H9 (cell line): ENCODE measurements at regions not wholly inside any gene's neighbourhood (a gene's known extent, or its start where the extent isn't known, plus 50 kb on each side); places are given as distances from the start of the nearest gene placed in this dataset.

Source experiments
- DNase-seq: peaks from one replicate; pipeline ENCODE4 v3.0.0-alpha.2; 2017
- H2AFZ ChIP-seq: one replicate; pipeline ENCODE4 v1.6.1; 2013; ENCODE audit warnings: mild to moderate bottlenecking, low read length, control low read depth, moderate library complexity
- H2AK5ac ChIP-seq: 2 replicates; pipeline ENCODE4 v1.6.1; 2013; ENCODE audit warnings: low read length, control low read depth, mixed read lengths; ENCODE audit not compliant: insufficient read length
- H2BK120ac ChIP-seq: one replicate; pipeline ENCODE4 v1.6.1; 2013; ENCODE audit warnings: low read depth, mild to moderate bottlenecking, low read length, control low read depth, inconsistent platforms; ENCODE audit not compliant: poor library complexity, severe bottlenecking
- H2BK12ac ChIP-seq: 2 replicates; pipeline ENCODE4 v1.6.1; 2013; ENCODE audit warnings: low read length, control low read depth, mixed read lengths, low read depth; ENCODE audit not compliant: insufficient read length
- H2BK15ac ChIP-seq: 2 replicates; pipeline ENCODE4 v1.6.1; 2013; ENCODE audit warnings: low read depth, low read length, control low read depth
- H2BK20ac ChIP-seq: one replicate; pipeline ENCODE4 v1.6.1; 2013; ENCODE audit warnings: low read depth, mild to moderate bottlenecking, low read length, control low read depth, inconsistent platforms; ENCODE audit not compliant: poor library complexity, severe bottlenecking
- H2BK5ac ChIP-seq: 2 replicates; pipeline ENCODE4 v1.6.1; 2013; ENCODE audit warnings: low read length, control low read depth, mixed read lengths; ENCODE audit not compliant: insufficient read length
- H3K14ac ChIP-seq: 2 replicates; pipeline ENCODE4 v1.6.1; 2013; ENCODE audit warnings: low read length, control low read depth; ENCODE audit not compliant: insufficient read depth
- H3K18ac ChIP-seq: 2 replicates; pipeline ENCODE4 v1.6.1; 2013; ENCODE audit warnings: low read depth, mild to moderate bottlenecking, mixed read lengths, low read length, control low read depth; ENCODE audit not compliant: insufficient read length
- H3K23ac ChIP-seq: 2 replicates; pipeline ENCODE4 v1.6.1; 2013; ENCODE audit warnings: low read length, control low read depth, mixed read lengths, low read depth; ENCODE audit not compliant: insufficient read length
- H3K23me2 ChIP-seq: 2 replicates; pipeline ENCODE4 v1.6.1; 2013; ENCODE audit warnings: low read depth, mild to moderate bottlenecking, mixed read lengths, low read length, control low read depth; ENCODE audit not compliant: insufficient read length, poor library complexity, severe bottlenecking
- H3K27ac ChIP-seq: 2 replicates; pipeline ENCODE4 v1.5.1; 2013; ENCODE audit warnings: low read length, control low read depth, mixed read lengths, low read depth; ENCODE audit not compliant: insufficient read length
- H3K27me3 ChIP-seq: 2 replicates; pipeline ENCODE4 v1.6.1; 2013; ENCODE audit warnings: low read length, control low read depth, inconsistent platforms; ENCODE audit not compliant: insufficient read depth
- H3K4ac ChIP-seq: 2 replicates; pipeline ENCODE4 v1.6.1; 2013; ENCODE audit warnings: low read depth, mild to moderate bottlenecking, control low read depth, inconsistent platforms, low read length, moderate library complexity
- H3K4me1 ChIP-seq: 2 replicates; pipeline ENCODE4 v1.6.1; 2013; ENCODE audit warnings: low read length, control low read depth, inconsistent platforms; ENCODE audit not compliant: insufficient read depth
- H3K4me2 ChIP-seq: 2 replicates; pipeline ENCODE4 v1.6.1; 2013; ENCODE audit warnings: low read length, control low read depth, mixed read lengths; ENCODE audit not compliant: insufficient read length, insufficient read depth
- H3K56ac ChIP-seq: 2 replicates; pipeline ENCODE4 v1.6.1; 2013; ENCODE audit warnings: low read depth, mild to moderate bottlenecking, mixed read lengths, low read length, control low read depth; ENCODE audit not compliant: insufficient read length
- H3K79me1 ChIP-seq: 2 replicates; pipeline ENCODE4 v1.6.1; 2013; ENCODE audit warnings: low read depth, mild to moderate bottlenecking, moderate library complexity, low read length, control low read depth, inconsistent platforms; ENCODE audit not compliant: insufficient read depth, poor library complexity, severe bottlenecking
- H3K79me2 ChIP-seq: 2 replicates; pipeline ENCODE4 v1.6.1; 2013; ENCODE audit warnings: low read length, control low read depth, inconsistent platforms; ENCODE audit not compliant: insufficient read depth
- H3K9ac ChIP-seq: 2 replicates; pipeline ENCODE4 v1.6.1; 2013; ENCODE audit warnings: low read length, control low read depth, mixed read lengths; ENCODE audit not compliant: insufficient read length; ENCODE audit errors: extremely low read depth
- H3K9me3 ChIP-seq: one replicate; pipeline ENCODE4 v1.6.1; 2013; ENCODE audit warnings: low read depth, low read length, inconsistent platforms; ENCODE audit not compliant: control insufficient read depth
- H3T11ph ChIP-seq: one replicate; pipeline ENCODE4 v1.6.1; 2013; ENCODE audit warnings: mild to moderate bottlenecking, low read length, control low read depth, inconsistent platforms
- H4K20me1 ChIP-seq: one replicate; pipeline ENCODE4 v1.6.1; 2013; ENCODE audit not compliant: control insufficient read depth, insufficient read length, insufficient read depth
- H4K5ac ChIP-seq: 2 replicates; pipeline ENCODE4 v1.6.1; 2013; ENCODE audit warnings: low read depth, mild to moderate bottlenecking, mixed read lengths, low read length, control low read depth; ENCODE audit not compliant: insufficient read length
- H4K8ac ChIP-seq: replicated peaks from 2 replicates; pipeline ENCODE4 v1.6.1; 2013; ENCODE audit warnings: low read length, control low read depth, mixed read lengths, low read depth; ENCODE audit not compliant: insufficient read length
- H4K91ac ChIP-seq: 2 replicates; pipeline ENCODE4 v1.6.1; 2013; ENCODE audit warnings: low read depth, mild to moderate bottlenecking, moderate library complexity, mixed read lengths, low read length, control low read depth; ENCODE audit not compliant: insufficient read length
- H3K27ac Mint-ChIP-seq, 3 experiments: 2 replicates in 2 of 3; 3 replicates in 1 of 3; pipeline ENCODE4 v1.8.0; 2020 to 2021; ENCODE audit warnings: mixed read lengths in 3 of 3, mild to moderate bottlenecking in 1 of 3, moderate library complexity in 1 of 3
- H3K27me3 Mint-ChIP-seq: 2 replicates; pipeline ENCODE4 v1.8.0; 2021; ENCODE audit warnings: low read depth, mild to moderate bottlenecking, moderate library complexity, mixed read lengths
- H3K36me3 Mint-ChIP-seq, 3 experiments: 2 replicates in 2 of 3; 3 replicates in 1 of 3; pipeline ENCODE4 v1.8.0; 2020 to 2021; ENCODE audit warnings: low read depth in 3 of 3, mixed read lengths in 3 of 3; ENCODE audit not compliant: insufficient read depth in 1 of 3
- H3K4me1 Mint-ChIP-seq, 2 experiments: 2 replicates each; pipeline ENCODE4 v1.8.0; 2020; ENCODE audit warnings: mixed read lengths in 2 of 2
- H3K4me3 Mint-ChIP-seq, 2 experiments: 2 replicates in 1 of 2; 3 replicates in 1 of 2; pipeline ENCODE4 v1.8.0; 2020 to 2021; ENCODE audit warnings: mild to moderate bottlenecking in 2 of 2, mixed read lengths in 2 of 2, moderate library complexity in 1 of 2
- H3K9me3 Mint-ChIP-seq, 2 experiments: 2 replicates in 1 of 2; 3 replicates in 1 of 2; pipeline ENCODE4 v1.8.0; 2020; ENCODE audit warnings: mild to moderate bottlenecking in 2 of 2, mixed read lengths in 2 of 2, moderate library complexity in 1 of 2
- WGBS: extraction: QIAGEN DNeasy Blood & Tissue Kit; methylation state at CpG from one replicate; pipeline ENCODE4 v1.1.7; 2013; ENCODE audit warnings: missing lambda C conversion rate, low lambda C conversion rate, mixed read lengths; ENCODE audit not compliant: insufficient read length; ENCODE audit errors: extremely low coverage; 5-methylcytosine and 5-hydroxymethylcytosine counted together
- TF ChIP-seq, protein P1 (sequence below): fragments of 200-600 bp; sonication (generic); conservative IDR thresholded peaks from 3 replicates; pipeline ENCODE4 v1.8.0; 2021; ENCODE audit warnings: antibody characterized with exemption, mild to moderate bottlenecking

DNA sequence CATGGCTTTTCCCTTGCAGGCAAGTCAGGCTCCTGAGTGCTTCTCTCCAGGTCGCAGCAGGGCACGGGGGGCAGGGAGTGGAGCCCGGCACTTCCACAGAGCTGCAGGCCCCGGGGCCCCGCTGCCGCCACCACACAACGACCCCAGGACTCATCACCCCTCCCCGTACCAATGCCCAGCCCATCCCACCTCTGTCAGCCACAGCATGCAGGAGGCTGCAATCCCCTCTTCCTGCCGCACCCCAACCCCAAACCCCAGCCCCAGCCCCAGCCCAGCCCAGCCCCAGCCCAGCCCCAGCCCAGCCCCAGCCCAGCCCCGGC lies 288.0 kb downstream of the NDUFA10 start:
- DNase-seq: no peak
- Mint-ChIP-seq H3K27ac (no peak overlapping the region), H3K4me3 (no peak overlapping the region), H3K36me3 (no peaks in the 10 kb centered on the region), H3K9me3 (no peaks in the 10 kb centered on the region), H3K27me3 (no peaks in the 10 kb centered on the region), H3K4me1 (peaks cover 3 to 10% of the 10 kb centered on the region in 2 experiments; a peak in 2 of 4 replicates)
- H4K8ac ChIP-seq: no peak overlapping the region
- H2AK5ac ChIP-seq: no peak overlapping the region
- TF ChIP-seq, protein P1, sequence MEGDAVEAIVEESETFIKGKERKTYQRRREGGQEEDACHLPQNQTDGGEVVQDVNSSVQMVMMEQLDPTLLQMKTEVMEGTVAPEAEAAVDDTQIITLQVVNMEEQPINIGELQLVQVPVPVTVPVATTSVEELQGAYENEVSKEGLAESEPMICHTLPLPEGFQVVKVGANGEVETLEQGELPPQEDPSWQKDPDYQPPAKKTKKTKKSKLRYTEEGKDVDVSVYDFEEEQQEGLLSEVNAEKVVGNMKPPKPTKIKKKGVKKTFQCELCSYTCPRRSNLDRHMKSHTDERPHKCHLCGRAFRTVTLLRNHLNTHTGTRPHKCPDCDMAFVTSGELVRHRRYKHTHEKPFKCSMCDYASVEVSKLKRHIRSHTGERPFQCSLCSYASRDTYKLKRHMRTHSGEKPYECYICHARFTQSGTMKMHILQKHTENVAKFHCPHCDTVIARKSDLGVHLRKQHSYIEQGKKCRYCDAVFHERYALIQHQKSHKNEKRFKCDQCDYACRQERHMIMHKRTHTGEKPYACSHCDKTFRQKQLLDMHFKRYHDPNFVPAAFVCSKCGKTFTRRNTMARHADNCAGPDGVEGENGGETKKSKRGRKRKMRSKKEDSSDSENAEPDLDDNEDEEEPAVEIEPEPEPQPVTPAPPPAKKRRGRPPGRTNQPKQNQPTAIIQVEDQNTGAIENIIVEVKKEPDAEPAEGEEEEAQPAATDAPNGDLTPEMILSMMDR: no peak
- H3K18ac ChIP-seq: no peak overlapping the region
- no peaks in the 10 kb centered on the region for H4K20me1 ChIP-seq
- H2BK15ac ChIP-seq: no peak overlapping the region
- WGBS: no CpG with 5 or more reads among the region's 10 CpGs
- no peaks in the 10 kb centered on the region for H3K27me3 ChIP-seq
- no peak overlapping the region for H4K5ac ChIP-seq
- no peak overlapping the region for H3K4ac ChIP-seq
- H3K14ac ChIP-seq: no peak overlapping the region
- H2BK12ac ChIP-seq: no peak overlapping the region
- H3K56ac ChIP-seq: no peak overlapping the region
- no peaks in the 10 kb centered on the region for H3K9me3 ChIP-seq
- no peaks in the 10 kb centered on the region for H3K23me2 ChIP-seq
- H2BK5ac ChIP-seq: no peak overlapping the region
- H2AFZ ChIP-seq: no peak overlapping the region
- H4K91ac ChIP-seq: no peak overlapping the region
- no peaks in the 10 kb centered on the region for H3K79me2 ChIP-seq
- no peak overlapping the region for H2BK20ac ChIP-seq
- no peaks in the 10 kb centered on the region for H3K79me1 ChIP-seq
- no peak overlapping the region for H3K9ac ChIP-seq
- H3K4me1 ChIP-seq: no peaks in the 10 kb centered on the region; the same call in 1 of the 2 replicates
- no peak overlapping the region for H3T11ph ChIP-seq
- H3K4me2 ChIP-seq: no peak overlapping the region
- no peak overlapping the region for H3K27ac ChIP-seq
- H2BK120ac ChIP-seq: no peak overlapping the region
- H3K23ac ChIP-seq: no peak overlapping the region
